ENCODE measurements at regions not wholly inside any gene's neighbourhood (a gene's known extent, or its start where the extent isn't known, plus 50 kb on each side); places are given as distances from the start of the nearest gene placed in this dataset.

DNA sequence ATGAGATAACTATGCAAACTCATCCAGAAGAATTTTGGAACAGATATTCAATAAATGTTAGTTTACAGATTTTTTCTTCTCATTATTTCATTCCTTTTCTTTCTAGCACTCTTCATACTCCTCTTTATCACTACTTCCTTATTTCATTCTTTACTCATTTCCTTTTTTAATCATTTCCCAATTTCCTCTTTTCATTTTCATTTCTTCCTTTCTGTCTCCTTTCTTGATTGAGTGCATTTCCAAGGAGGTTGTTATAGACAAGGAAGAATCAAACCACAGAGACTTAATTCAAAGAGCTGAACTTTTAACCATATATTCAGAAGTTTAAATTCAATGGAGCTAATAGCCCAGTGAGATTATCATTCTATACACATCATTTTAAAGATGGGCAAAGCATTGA lies 600.7 kb downstream of the ARAP2 start:
- TF ChIP-seq ZNF274 (IDR thresholded peaks at IDR 0.05; ENCODE audit: low read depth, low read length) (no peak), YY1 (IDR thresholded peaks at IDR 0.05; ENCODE audit: insufficient read depth, insufficient read length) (no peak), SUZ12 (IDR thresholded peaks at IDR 0.05; ENCODE audit: extremely low read depth, insufficient read depth, insufficient read length) (no peak)

Data from NT2/D1 (cell line).